ENCODE measurements at regions not wholly inside any gene's neighbourhood (a gene's known extent, or its start where the extent isn't known, plus 50 kb on each side); places are given as distances from the start of the nearest gene placed in this dataset.

DNA sequence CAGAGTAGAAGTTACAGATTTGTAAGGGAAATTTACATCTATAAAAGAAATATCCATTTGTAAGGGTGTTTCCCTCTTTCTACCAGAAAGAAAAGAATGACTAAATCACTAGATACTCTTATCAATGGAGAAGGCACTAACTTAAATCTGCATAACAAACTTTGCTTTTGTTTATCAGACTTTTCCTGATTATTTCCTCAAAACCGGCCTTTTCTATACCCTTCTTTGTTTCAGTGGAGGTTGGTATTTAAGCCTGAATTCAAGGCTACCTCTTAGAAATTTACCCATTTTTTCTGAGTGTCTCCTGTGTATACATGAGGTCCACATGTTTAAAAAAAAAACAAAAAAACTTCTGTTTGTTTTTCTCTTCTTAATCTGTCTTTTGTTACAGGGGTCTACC, 80.4 kb upstream of the GRPR start:
- Mint-ChIP-seq H3K27me3 (ENCODE audit: insufficient read depth) (peaks cover 7% of the 10 kb centered on the region), H3K4me1 (ENCODE audit: low read depth) (no peaks in the 10 kb centered on the region), H3K4me3 (no peak overlapping the region), H3K36me3 (ENCODE audit: low read depth) (no peaks in the 10 kb centered on the region), H3K9me3 (no peaks in the 10 kb centered on the region), H3K27ac (no peak overlapping the region)
- TF ChIP-seq, protein P1, sequence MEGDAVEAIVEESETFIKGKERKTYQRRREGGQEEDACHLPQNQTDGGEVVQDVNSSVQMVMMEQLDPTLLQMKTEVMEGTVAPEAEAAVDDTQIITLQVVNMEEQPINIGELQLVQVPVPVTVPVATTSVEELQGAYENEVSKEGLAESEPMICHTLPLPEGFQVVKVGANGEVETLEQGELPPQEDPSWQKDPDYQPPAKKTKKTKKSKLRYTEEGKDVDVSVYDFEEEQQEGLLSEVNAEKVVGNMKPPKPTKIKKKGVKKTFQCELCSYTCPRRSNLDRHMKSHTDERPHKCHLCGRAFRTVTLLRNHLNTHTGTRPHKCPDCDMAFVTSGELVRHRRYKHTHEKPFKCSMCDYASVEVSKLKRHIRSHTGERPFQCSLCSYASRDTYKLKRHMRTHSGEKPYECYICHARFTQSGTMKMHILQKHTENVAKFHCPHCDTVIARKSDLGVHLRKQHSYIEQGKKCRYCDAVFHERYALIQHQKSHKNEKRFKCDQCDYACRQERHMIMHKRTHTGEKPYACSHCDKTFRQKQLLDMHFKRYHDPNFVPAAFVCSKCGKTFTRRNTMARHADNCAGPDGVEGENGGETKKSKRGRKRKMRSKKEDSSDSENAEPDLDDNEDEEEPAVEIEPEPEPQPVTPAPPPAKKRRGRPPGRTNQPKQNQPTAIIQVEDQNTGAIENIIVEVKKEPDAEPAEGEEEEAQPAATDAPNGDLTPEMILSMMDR (IDR thresholded peaks at IDR 0.05), result no peak
- no peak for DNase-seq

- no peak for DNase-seq
- Mint-ChIP-seq H3K9me3 (no peaks in the 10 kb centered on the region), H3K27me3 (ENCODE audit: insufficient read depth) (peaks cover 14% of the 10 kb centered on the region), H3K4me1 (ENCODE audit: low read depth) (no peaks in the 10 kb centered on the region), H3K27ac (no peak overlapping the region), H3K36me3 (ENCODE audit: low read depth) (no peaks in the 10 kb centered on the region), H3K4me3 (no peak overlapping the region)
- TF ChIP-seq, protein P1 (IDR thresholded peaks at IDR 0.05), result no peak
Measured at GRCh38 chrX:16039834-16040233, 83.5 kb upstream of the GRPR start.

DNA sequence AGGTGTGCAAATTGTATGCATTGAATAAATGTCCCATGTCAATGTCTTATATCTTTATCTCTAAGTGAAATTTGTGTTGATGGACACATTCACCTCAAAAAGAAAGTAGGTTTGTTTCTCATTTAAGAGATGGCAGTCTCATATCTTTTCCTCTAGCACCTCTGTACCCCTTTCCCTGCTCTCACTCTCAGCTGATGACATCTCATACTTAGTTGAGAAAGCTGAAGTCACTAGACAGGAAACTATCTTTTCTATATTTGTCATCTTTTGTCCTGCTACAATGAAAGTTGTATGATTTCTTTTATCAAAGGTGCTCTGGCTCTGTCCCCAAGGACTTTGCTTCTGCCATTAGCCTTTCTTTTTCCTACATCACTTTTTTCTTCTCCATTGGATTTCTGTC, 84.0 kb upstream of the GRPR start:
- Mint-ChIP-seq H3K9me3 (no peaks in the 10 kb centered on the region), H3K4me3 (no peak overlapping the region), H3K27ac (no peak overlapping the region), H3K36me3 (ENCODE audit: low read depth) (no peaks in the 10 kb centered on the region), H3K27me3 (ENCODE audit: insufficient read depth) (peaks cover 14% of the 10 kb centered on the region), H3K4me1 (ENCODE audit: low read depth) (no peaks in the 10 kb centered on the region)
- TF ChIP-seq, protein P1 (IDR thresholded peaks at IDR 0.05), result no peak
- DNase-seq, result no peak

DNA sequence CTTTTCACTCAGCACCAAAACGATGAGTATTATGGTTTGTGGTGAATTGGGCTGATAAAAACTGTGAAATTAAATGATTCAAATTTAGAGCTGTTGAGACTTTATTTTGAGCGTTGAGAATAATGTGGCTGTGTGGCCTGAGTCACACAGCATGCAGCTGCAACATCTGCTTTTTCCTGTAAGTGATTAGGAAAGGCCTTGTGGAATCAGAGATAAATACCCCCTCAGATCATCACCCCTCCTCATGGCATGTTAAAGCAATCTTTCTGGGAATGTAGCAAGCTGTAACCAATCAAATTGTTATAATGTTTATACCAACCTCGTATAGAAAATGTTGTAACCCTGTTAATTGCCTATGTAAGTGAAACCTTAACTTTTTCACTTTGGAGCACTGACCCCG, 90.0 kb upstream of the GRPR start:
- no peak for DNase-seq
- no peak overlapping the region for H3K27ac Mint-ChIP-seq
- no peaks in the 10 kb centered on the region for H3K36me3 Mint-ChIP-seq (ENCODE audit: low read depth)
- H3K4me1 Mint-ChIP-seq (ENCODE audit: low read depth), result no peaks in the 10 kb centered on the region
- TF ChIP-seq, protein P1 (IDR thresholded peaks at IDR 0.05), result no peak
- no peak overlapping the region for H3K4me3 Mint-ChIP-seq
- H3K27me3 Mint-ChIP-seq (ENCODE audit: insufficient read depth), result peaks cover 10% of the 10 kb centered on the region; the same call in 1 of the 2 replicates
- no peaks in the 10 kb centered on the region for H3K9me3 Mint-ChIP-seq

- DNase-seq, result no peak
- no peaks in the 10 kb centered on the region for H3K27me3 Mint-ChIP-seq (ENCODE audit: insufficient read depth)
Measured at GRCh38 chrX:16028576-16028975, 94.8 kb upstream of the GRPR start.

More at GRCh38 chrX:16028576-16028975, 94.8 kb upstream of the GRPR start:
- TF ChIP-seq, protein P1 (IDR thresholded peaks at IDR 0.05), result no peak
- Mint-ChIP-seq H3K9me3 (no peaks in the 10 kb centered on the region), H3K4me3 (no peak overlapping the region), H3K4me1 (ENCODE audit: low read depth) (peaks cover 14% of the 10 kb centered on the region), H3K36me3 (ENCODE audit: low read depth) (no peaks in the 10 kb centered on the region), H3K27ac (no peak overlapping the region)
